DMS114 treated with DMSO at 0.1 percent for 48 hours (cell line): ENCODE measurements at regions not wholly inside any gene's neighbourhood (a gene's known extent, or its start where the extent isn't known, plus 50 kb on each side); places are given as distances from the start of the nearest gene placed in this dataset.
"Not testable (repeated sequence)": the region's sequence is repeated elsewhere in the genome, so short reads cannot be mapped to it uniquely, and the experiment has no call there.

Experiments used
- DNase-seq: peaks from one replicate; lab custom pipeline; 2025; ENCODE audit not compliant: unreplicated experiment; lab: John Stamatoyannopoulos, UW

DNA sequence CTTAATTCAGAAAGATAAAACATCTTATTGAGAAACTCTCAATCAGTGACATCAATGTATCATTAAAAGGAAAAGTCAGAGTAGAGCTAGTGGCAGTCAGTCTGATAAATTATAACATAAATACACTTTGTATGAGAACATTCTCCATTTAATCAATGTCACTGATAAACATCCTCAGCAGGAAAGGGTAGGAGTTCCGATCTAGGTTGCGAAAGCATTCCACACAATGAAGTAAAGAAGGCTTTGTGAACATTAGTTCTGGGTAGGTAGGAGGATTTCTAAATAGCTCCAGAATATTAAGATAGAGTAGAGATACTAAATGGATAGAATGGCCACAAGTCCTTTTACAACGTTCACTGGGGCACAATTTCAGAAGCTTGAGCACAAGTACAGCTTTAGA is 179.7 kb upstream of the MALRD1 start:
- DNase-seq: no peak

DNA sequence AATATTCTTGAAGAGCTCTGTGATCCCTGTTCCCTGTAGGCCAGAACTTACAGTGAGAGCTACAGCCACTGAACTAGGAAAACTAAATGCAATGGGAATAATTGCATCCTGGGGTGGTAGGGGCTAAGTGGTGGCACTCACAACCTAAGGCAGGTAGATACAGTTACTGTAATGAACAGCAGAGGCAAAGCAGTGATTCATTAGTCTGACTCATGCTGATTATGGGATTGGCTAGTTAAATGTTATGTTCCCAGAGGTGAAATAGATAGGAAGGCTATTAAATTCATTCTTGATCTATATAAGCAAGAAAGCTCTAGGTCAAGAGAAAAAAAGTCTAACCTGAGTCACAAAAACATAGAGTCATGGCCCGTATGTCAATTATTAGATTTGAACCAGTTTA is 173.1 kb upstream of the MALRD1 start:
- no peak for DNase-seq

DNA sequence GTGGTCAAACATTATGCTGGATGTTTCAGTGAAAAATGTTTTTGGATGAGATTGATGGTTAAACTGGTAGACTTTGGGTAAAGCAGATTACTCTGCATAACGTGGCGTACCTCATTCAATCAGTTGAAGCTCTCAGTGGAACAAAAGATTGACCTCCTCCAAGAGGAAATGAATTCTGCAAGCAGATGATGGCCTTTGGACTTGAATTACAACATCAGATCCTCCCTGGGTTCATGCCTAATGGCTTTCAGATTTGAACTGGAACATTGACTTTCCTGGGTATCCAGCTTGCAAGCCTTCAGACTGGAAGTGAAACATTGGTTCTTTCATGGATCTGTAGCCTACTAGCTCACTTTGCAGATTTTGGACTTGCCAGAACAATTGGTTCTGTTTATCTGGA is 169.3 kb upstream of the MALRD1 start:
- DNase-seq: no peak

DNA sequence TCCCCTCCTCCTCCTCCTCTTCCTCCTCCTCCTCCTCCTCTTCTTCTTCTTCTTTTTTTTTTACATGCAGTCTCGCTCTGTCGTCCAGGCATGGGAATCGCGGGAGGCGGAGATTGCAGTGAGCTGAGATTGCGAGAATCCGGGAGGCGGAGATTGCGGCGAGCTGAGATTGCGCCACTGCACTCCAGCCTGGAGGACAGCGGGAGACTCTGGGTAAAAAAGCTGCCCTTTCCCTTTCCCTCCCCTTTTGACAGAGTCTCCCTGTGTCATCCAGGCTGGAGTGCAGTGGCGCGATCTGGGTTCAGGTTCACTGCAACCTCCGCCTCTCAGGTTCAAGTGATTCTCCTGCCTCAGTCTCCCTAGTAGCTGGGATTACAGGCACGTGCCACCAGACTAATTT is 168.1 kb upstream of the MALRD1 start:
- DNase-seq: no peak

DNA sequence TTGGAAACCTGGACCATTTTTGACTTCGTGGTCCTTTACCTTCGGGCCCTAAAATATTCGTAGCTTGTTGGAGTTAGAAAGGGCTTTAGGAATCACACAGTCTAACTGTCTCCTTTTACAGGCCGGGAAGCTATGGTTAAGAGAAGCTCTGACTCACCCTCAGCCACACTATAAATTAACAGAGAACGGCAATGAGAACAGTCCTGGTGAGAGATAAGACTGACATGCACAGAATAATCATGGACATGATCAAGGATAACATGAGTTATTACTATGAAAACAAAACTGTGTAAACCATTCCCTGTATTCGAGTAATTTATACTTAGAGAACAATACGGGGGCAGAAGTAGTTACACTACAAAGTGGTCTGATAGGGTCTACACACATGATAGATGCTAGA is 162.5 kb upstream of the MALRD1 start:
- DNase-seq: no peak

DNA sequence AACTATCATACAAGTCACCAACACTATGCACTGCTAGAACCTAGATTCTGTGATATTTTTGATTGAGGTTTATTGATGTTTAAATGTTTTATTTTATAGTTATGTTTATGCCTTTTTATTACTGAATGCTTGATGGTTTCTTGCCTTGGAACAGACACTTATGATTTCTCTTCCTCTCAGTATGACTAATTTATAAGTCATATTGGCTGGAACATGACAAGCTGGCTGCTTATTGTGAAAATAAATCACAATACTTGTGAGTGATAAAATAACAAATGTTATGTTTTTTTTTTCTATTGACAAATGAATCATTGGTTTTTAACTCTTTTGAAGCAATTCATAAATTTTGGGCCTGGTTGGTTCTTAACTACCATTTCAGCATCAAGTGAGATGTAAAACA is 142.0 kb upstream of the MALRD1 start:
- DNase-seq: no peak

DNA sequence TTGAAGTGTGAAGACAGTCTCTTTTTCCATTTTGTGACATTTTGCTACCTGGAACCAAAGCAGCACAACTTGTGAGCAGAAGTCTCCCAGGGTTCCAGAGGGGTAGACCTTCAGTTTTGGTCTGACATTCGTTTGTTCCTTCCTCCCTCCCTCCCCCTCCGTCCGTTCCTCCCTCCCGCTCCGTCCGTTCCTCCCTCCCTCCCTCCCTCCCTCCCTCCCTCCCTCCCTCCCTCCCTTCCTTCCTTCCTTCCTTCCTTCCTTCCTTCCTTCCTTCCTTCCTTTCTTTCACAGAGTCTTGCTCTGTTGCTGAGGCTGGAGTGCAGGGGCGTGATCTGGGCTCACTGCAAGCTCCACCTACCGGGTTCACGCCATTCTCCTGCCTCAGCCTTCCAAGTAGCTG is 131.2 kb upstream of the MALRD1 start:
- not testable (repeated sequence) for DNase-seq

DNA sequence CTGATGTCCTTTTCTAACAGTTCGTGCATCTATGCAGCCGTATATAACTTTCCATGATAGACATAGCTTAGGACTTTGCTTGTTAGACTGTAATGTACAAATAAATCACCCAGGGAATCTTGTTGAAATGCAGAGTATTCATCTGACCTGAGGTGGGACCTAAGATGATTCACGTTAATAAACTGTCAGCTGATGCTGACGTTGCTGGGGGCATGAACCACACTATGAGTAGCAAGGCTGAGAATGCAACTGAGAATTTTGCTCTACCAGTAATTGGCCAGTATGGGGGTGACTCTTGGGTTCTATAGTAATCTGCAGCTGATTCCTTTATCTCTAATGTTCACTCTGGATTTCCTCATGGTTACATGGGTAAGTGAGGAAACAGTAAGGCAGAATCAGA is 130.1 kb upstream of the MALRD1 start:
- DNase-seq: no peak

DNA sequence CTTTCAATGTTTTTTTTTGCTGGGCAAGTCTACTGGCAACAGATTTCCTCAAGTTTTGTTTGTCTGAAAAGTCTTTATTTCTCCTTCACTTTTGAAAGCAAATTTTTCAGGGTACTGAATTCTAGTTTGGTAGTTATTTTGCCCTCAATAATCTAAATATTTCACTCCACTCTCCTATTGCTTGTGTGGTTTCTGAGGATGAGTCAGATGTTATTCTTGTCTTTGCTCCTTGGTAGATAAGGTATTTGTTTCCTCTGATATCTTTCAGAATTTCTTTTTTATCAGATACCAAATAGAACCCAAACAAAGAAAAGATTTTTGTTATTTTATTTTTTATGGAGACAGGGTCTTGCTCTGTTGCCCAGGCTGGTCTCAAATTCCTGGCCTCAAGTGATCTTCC is 99.2 kb upstream of the MALRD1 start:
- DNase-seq: no peak

DNA sequence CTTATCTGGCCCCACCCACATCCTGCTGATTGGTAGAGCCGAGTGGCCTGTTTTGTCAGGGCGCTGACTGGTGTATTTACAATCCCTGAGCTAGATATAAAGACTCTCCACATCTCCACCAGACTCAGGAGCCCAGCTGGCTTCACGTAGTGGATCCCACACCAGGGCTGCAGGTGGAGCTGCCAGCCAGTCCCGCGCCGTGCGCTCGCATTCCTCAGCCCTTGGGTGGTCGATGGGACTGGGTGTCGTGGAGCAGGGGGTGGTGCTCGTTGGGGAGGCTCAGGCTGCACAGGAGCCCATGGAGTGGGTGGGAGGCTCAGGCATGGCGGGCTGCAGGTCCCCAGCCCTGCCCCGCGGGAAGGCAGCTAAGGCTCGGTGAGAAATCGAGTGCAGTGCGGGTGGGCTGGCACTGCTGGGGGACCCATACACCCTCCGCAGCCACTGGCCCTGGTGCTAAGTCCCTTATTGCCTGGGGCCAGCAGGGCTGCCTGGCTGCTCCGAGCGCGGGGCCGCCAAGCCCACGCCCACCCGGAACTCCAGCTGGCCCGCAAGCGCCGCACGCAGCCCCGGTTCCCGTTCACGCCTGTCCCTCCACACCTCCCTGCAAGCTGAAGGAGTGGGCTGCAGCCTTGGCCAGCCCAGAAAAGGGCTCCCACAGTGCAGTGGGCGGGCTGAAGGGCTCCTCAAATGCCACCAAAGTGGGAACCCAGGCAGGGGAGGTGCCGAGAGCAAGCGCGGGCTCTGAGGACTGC is 97.4 kb upstream of the MALRD1 start:
- DNase-seq: not testable (repeated sequence)

DNA sequence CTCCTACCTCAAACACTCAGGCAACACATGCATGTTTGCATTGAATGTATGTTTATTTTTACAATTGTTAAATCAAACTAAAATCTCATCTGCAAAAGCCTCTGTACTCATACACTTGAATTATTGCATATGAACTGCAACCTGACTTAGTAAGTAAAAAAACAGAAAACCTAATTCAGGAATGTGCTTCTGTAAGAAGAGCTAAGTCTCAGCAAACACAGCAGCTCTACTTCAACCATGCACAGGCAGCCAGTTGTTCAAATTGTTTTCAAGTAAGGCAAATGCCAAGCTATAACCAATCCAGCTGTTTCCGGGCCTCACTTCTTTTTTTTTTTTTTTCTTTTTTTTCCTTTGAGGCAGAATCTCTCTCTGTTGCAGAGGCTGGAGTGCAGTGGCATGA is 93.5 kb upstream of the MALRD1 start:
- DNase-seq: no peak

DNA sequence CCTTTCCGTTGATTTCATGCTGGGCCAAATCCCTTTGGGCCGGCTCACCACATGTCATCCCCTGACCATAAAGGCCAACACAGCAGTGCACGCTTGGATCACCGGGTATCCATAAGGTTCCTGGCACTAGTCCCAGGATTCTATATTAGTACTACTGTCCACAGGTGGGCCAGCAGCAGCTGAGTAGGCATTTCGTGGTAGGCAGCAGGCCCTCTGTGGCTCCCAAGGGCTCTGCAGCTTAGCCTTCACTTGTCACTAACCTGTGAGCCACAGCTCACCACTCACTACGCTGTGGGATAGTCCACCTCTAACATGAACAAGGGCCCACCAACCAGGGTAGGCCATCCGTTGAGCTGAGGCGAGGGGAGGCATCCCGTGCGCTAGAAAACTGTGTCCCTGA is 89.2 kb upstream of the MALRD1 start:
- no peak for DNase-seq

DNA sequence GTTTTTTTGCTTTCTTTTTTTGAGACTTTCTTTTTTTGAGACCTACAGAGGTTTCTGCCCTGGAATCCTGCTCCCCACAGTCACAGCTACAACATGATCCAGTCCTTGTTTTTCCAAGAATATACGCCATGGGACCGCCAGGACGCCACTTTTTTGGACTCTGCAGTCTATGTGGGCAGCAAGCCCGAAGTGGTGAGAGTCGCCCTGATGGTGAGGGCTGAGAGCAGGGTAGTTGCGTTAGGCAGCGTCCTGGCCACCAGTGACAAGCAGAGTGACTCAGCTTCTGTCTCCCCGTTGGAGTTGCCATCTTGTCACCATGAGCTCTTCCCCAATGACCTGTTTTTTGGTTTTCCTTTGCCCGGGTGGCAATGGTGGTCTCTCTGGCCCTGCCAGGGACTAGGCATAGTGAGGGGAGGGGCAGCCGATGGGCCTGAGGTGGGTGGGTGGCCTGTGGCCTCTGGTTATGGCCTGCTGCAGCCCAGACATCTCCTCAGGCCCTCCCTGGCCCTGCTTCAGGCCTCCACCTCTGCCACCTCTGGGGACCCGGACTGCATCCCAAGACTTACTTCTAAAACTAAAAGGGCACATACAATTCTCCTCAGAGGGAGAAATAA is 88.0 kb upstream of the MALRD1 start:
- no peak for DNase-seq

DNA sequence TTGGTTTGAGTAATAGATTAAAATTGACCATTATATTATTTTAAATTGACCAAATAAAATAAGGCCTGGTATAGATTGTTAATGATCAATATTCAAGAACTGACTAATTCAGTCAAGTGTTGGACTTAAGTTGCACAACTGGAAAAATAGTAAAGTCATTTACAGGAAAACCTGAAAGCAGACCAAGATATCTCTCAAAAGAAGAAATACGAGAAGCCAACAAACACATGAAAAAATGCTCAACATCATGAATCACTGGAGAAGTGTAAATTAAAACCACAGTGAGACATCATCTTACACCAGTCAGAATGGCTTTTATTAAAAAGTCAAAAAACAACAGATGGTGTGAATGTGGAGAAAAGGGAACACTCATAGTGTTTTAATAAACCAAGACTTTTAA is 80.4 kb upstream of the MALRD1 start:
- no peak for DNase-seq

DNA sequence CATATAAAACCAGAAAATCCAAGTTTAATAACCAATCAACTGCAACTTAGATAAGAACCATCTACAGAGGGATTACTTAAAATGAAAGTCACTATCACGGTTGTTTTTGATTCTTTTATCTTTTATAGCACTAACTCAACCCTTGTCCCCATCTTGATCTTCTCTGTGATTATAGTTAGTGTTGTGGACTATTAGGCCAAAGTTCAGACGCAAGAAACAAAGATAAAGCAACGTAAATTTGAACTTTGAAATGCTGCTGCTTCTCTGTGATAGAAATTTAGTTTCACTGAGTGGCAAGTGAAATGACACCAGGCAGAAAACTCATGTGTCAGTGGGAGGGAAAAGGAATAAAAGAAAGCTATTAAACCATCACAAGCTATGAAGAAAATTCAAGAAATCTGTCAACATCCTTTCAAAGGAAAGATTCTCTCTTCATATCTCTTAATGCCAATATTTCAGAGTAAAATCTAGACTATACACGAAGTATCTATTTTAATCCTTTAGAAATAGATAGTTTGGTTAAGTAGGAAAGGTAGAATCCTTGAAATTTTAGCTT is 71.8 kb upstream of the MALRD1 start:
- no peak for DNase-seq

DNA sequence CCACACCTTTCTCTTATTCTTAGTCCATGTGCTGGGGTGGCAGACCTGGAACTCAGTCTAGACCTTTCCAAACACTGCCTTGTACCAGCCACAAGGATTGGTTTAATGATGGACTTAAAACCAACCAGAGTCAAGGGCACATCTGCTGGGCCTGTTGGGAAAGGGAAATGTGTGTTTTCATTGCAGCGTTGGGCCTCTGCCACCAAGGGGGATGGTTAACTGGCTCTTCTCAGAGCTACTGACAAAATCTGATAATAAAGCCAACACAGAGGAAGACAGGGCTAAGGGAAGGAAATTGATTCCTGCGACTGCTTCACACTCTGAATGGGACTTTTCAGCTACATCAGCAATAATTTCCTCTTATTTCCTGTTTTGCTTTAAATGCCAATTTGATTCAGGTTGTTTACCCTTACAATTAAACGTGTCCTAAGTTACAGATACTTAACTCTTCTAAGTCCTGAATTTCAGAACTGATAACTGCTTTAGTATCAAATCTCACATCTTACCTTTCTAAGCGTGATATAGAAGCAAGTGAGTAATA is 68.4 kb upstream of the MALRD1 start:
- no peak for DNase-seq

DNA sequence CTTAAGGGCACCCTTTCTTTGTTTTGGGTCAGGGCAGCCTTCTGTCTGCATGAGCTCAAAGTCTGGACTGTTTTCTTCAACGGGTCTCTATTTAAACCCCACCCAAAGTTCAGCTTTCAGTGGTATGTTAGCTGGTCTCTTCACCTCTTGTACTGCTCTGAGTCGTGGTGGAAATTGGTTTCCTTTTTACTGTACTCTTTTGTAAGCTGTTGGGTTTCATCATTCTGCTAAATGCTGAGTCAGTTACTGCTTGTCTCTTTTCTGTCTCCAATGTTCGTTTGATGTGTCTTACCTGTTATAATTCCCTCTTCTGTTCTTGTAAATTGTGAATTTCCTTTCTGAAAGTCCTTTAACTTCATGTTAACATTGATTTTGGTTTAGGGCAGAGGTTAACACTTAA is 64.1 kb upstream of the MALRD1 start:
- DNase-seq: no peak

DNA sequence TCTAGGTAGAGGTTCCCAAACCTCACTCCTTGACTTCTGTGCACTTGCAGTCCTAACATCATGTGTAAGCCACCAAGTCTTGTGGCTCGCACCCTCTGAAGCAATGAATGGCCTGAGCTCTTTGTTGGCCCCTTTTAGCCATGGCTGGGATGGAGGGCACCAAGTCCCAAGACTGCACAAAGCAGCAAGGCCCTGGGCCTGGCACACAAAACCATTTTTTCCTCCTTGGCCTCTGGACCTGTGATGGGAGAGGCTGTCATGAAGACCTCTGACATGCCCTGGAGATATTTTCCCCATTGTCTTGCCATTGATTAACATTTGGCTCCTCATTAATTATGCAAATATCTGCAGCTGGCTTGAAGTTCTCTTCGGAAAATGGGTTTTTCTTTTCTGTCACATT is 60.3 kb upstream of the MALRD1 start:
- no peak for DNase-seq
